Erythroblast (primary cell): ENCODE measurements at regions not wholly inside any gene's neighbourhood (a gene's known extent, or its start where the extent isn't known, plus 50 kb on each side); places are given as distances from the start of the nearest gene placed in this dataset.

ENCODE experiments used
- GATA1 ChIP-seq: IDR thresholded peaks from 2 replicates; pipeline ENCODE4 v1.6.1; 2011; ENCODE audit warnings: low read depth, mild to moderate bottlenecking, control low read depth, low read length, moderate library complexity
- POLR2A ChIP-seq: IDR thresholded peaks from 2 replicates; pipeline ENCODE4 v1.6.1; 2011; ENCODE audit warnings: mild to moderate bottlenecking, low read length

GRCh38 chr4:162347842-162348213 lies 184.0 kb upstream of the FSTL5 start:
- TF ChIP-seq POLR2A (no peak), GATA1 (no peak)
